Right cardiac atrium (tissue), 5 donors: ENCODE measurements at regions not wholly inside any gene's neighbourhood (a gene's known extent, or its start where the extent isn't known, plus 50 kb on each side); places are given as distances from the start of the nearest gene placed in this dataset.

Source experiments
- ATAC-seq, 2 donors: fragments of 200-7000 bp; cut with Tn5 transposase; one replicate each; pipeline versions ENCODE4 v1.8.0 to v1.9.1; 2020; ENCODE audit warnings: moderate library complexity in 2 of 2, mild to moderate bottlenecking in 1 of 2
- DNase-seq, 3 donors: peaks; one replicate each; pipeline ENCODE4 v3.0.0-alpha.2; 2020
- H3K27ac ChIP-seq: one replicate; pipeline ENCODE4 v1.5.1; 2013; ENCODE audit warnings: mild to moderate bottlenecking, low read length, control low read depth, moderate library complexity
- H3K27me3 ChIP-seq: one replicate; pipeline ENCODE4 v1.6.1; 2013; ENCODE audit not compliant: control insufficient read depth, insufficient read depth
- H3K4me1 ChIP-seq: one replicate; pipeline ENCODE4 v1.6.1; 2013; ENCODE audit warnings: low read length; ENCODE audit not compliant: control insufficient read depth, insufficient read depth
- H3K4me3 ChIP-seq: one replicate; pipeline ENCODE4 v1.5.1; 2013; ENCODE audit warnings: low read length, control low read depth
- H3K9me3 ChIP-seq: one replicate; pipeline ENCODE4 v1.6.1; 2013; ENCODE audit warnings: low read length; ENCODE audit not compliant: control insufficient read depth
- WGBS: extraction: QIAGEN DNeasy Blood & Tissue Kit; methylation state at CpG from one replicate; pipeline ENCODE4 v1.1.7; 2013; 5-methylcytosine and 5-hydroxymethylcytosine counted together
- intact Hi-C, 4 donors: fragments of 100-400 bp; cut with DNase I; formaldehyde crosslinking; loops; one replicate each; pipeline versions ENCODE4 v1.11.0 to v1.14.0; 2022 to 2023
- donor health status: healthy with polysubstance abuse.
- donor health status: DM: no; HTN: yes; CAD: no.
- donor health status: DM: no; HTN: no; CAD: no.
- donor health status: DM: no; HTN: yes; CAD: no; lungs with severe emphysema.
- donor health status: DM: yes; HTN: yes; CAD: no.

- Histone ChIP-seq H3K4me1 (no peaks in the 10 kb centered on the region), H3K27me3 (no peaks in the 10 kb centered on the region), H3K4me3 (no peak overlapping the region), H3K27ac (no peak overlapping the region), H3K9me3 (no peaks in the 10 kb centered on the region)
- DNase-seq = no peak
- intact Hi-C loops = no loop called here
- no peak for ATAC-seq
- WGBS = 36% methylated on average over 2 of the region's 2 CpGs
These were observed 650.9 kb upstream of the ADGRL2 start for GRCh38 chr1:81149649-81150325.

GRCh38 chr1:81144240-81144825, 656.4 kb upstream of the ADGRL2 start:
- no peak for ATAC-seq
- DNase-seq = no peak
- intact Hi-C loops = no loop called here
- Histone ChIP-seq H3K4me1 (no peaks in the 10 kb centered on the region), H3K9me3 (no peaks in the 10 kb centered on the region), H3K27me3 (no peaks in the 10 kb centered on the region), H3K27ac (no peak overlapping the region), H3K4me3 (no peak overlapping the region)
- WGBS = 61% methylated on average over 4 of the region's 4 CpGs

- Histone ChIP-seq H3K9me3 (no peaks in the 10 kb centered on the region), H3K4me3 (no peak overlapping the region), H3K27me3 (no peaks in the 10 kb centered on the region), H3K27ac (no peak overlapping the region), H3K4me1 (no peaks in the 10 kb centered on the region)
- ATAC-seq = no peak
- DNase-seq = no peak
- intact Hi-C loops = no loop called here
- 87% methylated on average over 1 of the region's 1 CpG for WGBS
These were observed 658.5 kb upstream of the ADGRL2 start for GRCh38 chr1:81142099-81142826.

GRCh38 chr1:81135524-81135923, 665.2 kb upstream of the ADGRL2 start:
- Histone ChIP-seq H3K4me1 (no peaks in the 10 kb centered on the region), H3K9me3 (no peaks in the 10 kb centered on the region), H3K4me3 (no peak overlapping the region), H3K27me3 (no peaks in the 10 kb centered on the region), H3K27ac (no peak overlapping the region)
- intact Hi-C loops = no loop called here
- no peak for ATAC-seq
- 88% methylated on average over 6 of the region's 6 CpGs for WGBS
- no peak for DNase-seq

GRCh38 chr1:81129776-81130175, 671.0 kb upstream of the ADGRL2 start:
- ATAC-seq = no peak
- H3K27ac ChIP-seq = no peak overlapping the region
- H3K4me1 ChIP-seq = no peaks in the 10 kb centered on the region
- no peak for DNase-seq
- 40% methylated on average over 3 of the region's 3 CpGs for WGBS
- H3K4me3 ChIP-seq = no peak overlapping the region
- intact Hi-C loops = no loop called here
- H3K27me3 ChIP-seq = no peaks in the 10 kb centered on the region
- H3K9me3 ChIP-seq = no peaks in the 10 kb centered on the region

- ATAC-seq = no peak
- intact Hi-C loops = no loop called here
These were observed 671.4 kb upstream of the ADGRL2 start for GRCh38 chr1:81129366-81129765.

GRCh38 chr1:81128079-81128478, 672.7 kb upstream of the ADGRL2 start:
- WGBS = 97% methylated on average over 1 of the region's 1 CpG
- Histone ChIP-seq H3K4me1 (no peaks in the 10 kb centered on the region), H3K27me3 (no peaks in the 10 kb centered on the region), H3K9me3 (no peaks in the 10 kb centered on the region), H3K27ac (no peak overlapping the region), H3K4me3 (no peak overlapping the region)
- DNase-seq = no peak
- intact Hi-C loops = no loop called here
- no peak for ATAC-seq

More at GRCh38 chr1:81129366-81129765, 671.4 kb upstream of the ADGRL2 start:
- Histone ChIP-seq H3K27ac (no peak overlapping the region), H3K9me3 (no peaks in the 10 kb centered on the region), H3K4me1 (no peaks in the 10 kb centered on the region), H3K4me3 (no peak overlapping the region), H3K27me3 (no peaks in the 10 kb centered on the region)
- WGBS = 32% methylated on average over 4 of the region's 4 CpGs
- DNase-seq = no peak

- ATAC-seq (no peak), DNase-seq (no peak)
- Histone ChIP-seq H3K27me3 (no peaks in the 10 kb centered on the region), H3K4me3 (no peak overlapping the region), H3K9me3 (no peaks in the 10 kb centered on the region), H3K4me1 (no peaks in the 10 kb centered on the region), H3K27ac (no peak overlapping the region)
- intact Hi-C loops = no loop called here
- WGBS = 52% methylated on average over 3 of the region's 3 CpGs
These were observed 673.6 kb upstream of the ADGRL2 start for GRCh38 chr1:81126989-81127581.

- ATAC-seq (no peak), DNase-seq (no peak)
- WGBS = 62% methylated on average over 4 of the region's 4 CpGs
- intact Hi-C loops = no loop called here
- no peak overlapping the region for H3K27ac ChIP-seq
- H3K4me1 ChIP-seq = no peaks in the 10 kb centered on the region
- no peaks in the 10 kb centered on the region for H3K9me3 ChIP-seq
- H3K27me3 ChIP-seq = no peaks in the 10 kb centered on the region
- no peak overlapping the region for H3K4me3 ChIP-seq
These were observed 675.1 kb upstream of the ADGRL2 start for GRCh38 chr1:81125672-81126071.

- Histone ChIP-seq H3K27me3 (no peaks in the 10 kb centered on the region), H3K27ac (no peak overlapping the region), H3K4me1 (no peaks in the 10 kb centered on the region), H3K9me3 (no peaks in the 10 kb centered on the region), H3K4me3 (no peak overlapping the region)
- no peak for ATAC-seq
- intact Hi-C loops = no loop called here
- 85% methylated on average over 5 of the region's 5 CpGs for WGBS
- no peak for DNase-seq
These were observed 679.4 kb upstream of the ADGRL2 start for GRCh38 chr1:81121306-81121705.

- Histone ChIP-seq H3K4me3 (no peak overlapping the region), H3K4me1 (no peaks in the 10 kb centered on the region), H3K9me3 (no peaks in the 10 kb centered on the region), H3K27ac (no peak overlapping the region), H3K27me3 (no peaks in the 10 kb centered on the region)
- 98% methylated on average over 1 of the region's 1 CpG for WGBS
- intact Hi-C loops = no loop called here
- no peak for ATAC-seq
- no peak for DNase-seq
These were observed 681.4 kb upstream of the ADGRL2 start for GRCh38 chr1:81119319-81119718.
